SK-N-SH (cell line): ENCODE measurements at regions not wholly inside any gene's neighbourhood (a gene's known extent, or its start where the extent isn't known, plus 50 kb on each side); places are given as distances from the start of the nearest gene placed in this dataset.
A peak's percentile ranks its signal among the peaks of the same experiment; 100 is the strongest.

Source experiments
- CTCF ChIA-PET: fragments of 300-600, 350-600 bp; formaldehyde crosslinking; extraction: SDS; loops from one replicate; lab custom pipeline; 2021; lab: Yijun Ruan, JAX
- POLR2A ChIA-PET: fragments of 350-600 bp; sonication (Branson Sonifier 250); formaldehyde crosslinking; extraction: SDS; loops from one replicate; lab custom pipeline; 2020; ENCODE audit warnings: antibody characterized with exemption, inconsistent platforms; lab: Yijun Ruan, JAX
- DNase-seq: peaks from one replicate; pipeline ENCODE4 v3.0.0; 2012
- H2AFZ ChIP-seq: fragments of 200-600 bp; sonication (generic); 2 replicates; pipeline ENCODE4 v1.8.1; 2016; ENCODE audit warnings: antibody characterized with exemption, mild to moderate bottlenecking, low read depth
- H3F3A ChIP-seq: fragments of 200-600 bp; sonication (generic); replicated peaks from 2 replicates; pipeline ENCODE3; 2016; ENCODE audit warnings: antibody characterized with exemption, mild to moderate bottlenecking; ENCODE audit not compliant: insufficient read depth
- H3K27ac ChIP-seq, 2 experiments: fragments of 200-500 bp in 1 of 2; fragments of 200-600 bp in 1 of 2; sonication (Bioruptor generic) in 1 of 2; sonication (generic), shearing (Covaris generic) in 1 of 2; 2 replicates each; pipeline versions ENCODE4 v1.5.1 to v1.6.1; 2014 to 2016; ENCODE audit warnings: low read depth in 2 of 2, inconsistent platforms in 1 of 2, low read length in 1 of 2, mild to moderate bottlenecking in 1 of 2, mixed read lengths in 1 of 2
- H3K27me3 ChIP-seq: fragments of 200-600 bp; sonication (generic), shearing (Covaris generic); 2 replicates; pipeline ENCODE4 v1.6.1; 2016; ENCODE audit warnings: mixed run types; ENCODE audit not compliant: insufficient read depth
- H3K36me3 ChIP-seq, 2 experiments: fragments of 200-500 bp in 1 of 2; fragments of 200-600 bp in 1 of 2; sonication (Bioruptor generic) in 1 of 2; sonication (generic) in 1 of 2; replicated peaks in 1 of 2; 2 replicates each; pipeline versions ENCODE3 to v1.5.1; 2014 to 2016; ENCODE audit warnings: low read length in 1 of 2, mild to moderate bottlenecking in 1 of 2; ENCODE audit not compliant: insufficient read depth in 2 of 2, control insufficient read depth in 1 of 2
- H3K4me1 ChIP-seq, 2 experiments: fragments of 200-500 bp in 1 of 2; fragments of 200-600 bp in 1 of 2; sonication (Bioruptor generic) in 1 of 2; sonication (generic), shearing (Covaris generic) in 1 of 2; 2 replicates each; pipeline versions ENCODE4 v1.5.1 to v1.6.1; 2014 to 2016; ENCODE audit warnings: low read depth in 1 of 2, low read length in 1 of 2, mixed run types in 1 of 2; ENCODE audit not compliant: insufficient read depth in 2 of 2, control insufficient read depth in 1 of 2
- H3K4me2 ChIP-seq: fragments of 200-600 bp; sonication (generic), shearing (Covaris generic); 2 replicates; pipeline ENCODE4 v1.6.1; 2017; ENCODE audit warnings: mixed run types
- H3K4me3 ChIP-seq, 2 experiments: fragments of 200-500 bp in 1 of 2; fragments of 200-600 bp in 1 of 2; sonication (Bioruptor generic) in 1 of 2; sonication (generic), shearing (Covaris generic) in 1 of 2; 2 replicates each; pipeline versions ENCODE4 v1.5.1 to v1.8.1; 2014 to 2016; ENCODE audit warnings: low read depth in 2 of 2, inconsistent platforms in 1 of 2, low read length in 1 of 2, mild to moderate bottlenecking in 1 of 2, mixed read lengths in 1 of 2, moderate library complexity in 1 of 2
- H3K79me2 ChIP-seq: fragments of 200-600 bp; sonication (generic); 2 replicates; pipeline ENCODE4 v1.8.1; 2017; ENCODE audit warnings: mild to moderate bottlenecking; ENCODE audit not compliant: insufficient read depth
- H3K9ac ChIP-seq: fragments of 200-600 bp; sonication (generic); 2 replicates; pipeline ENCODE4 v1.6.1; 2017; ENCODE audit warnings: mixed run types
- H3K9me2 ChIP-seq: fragments of 200-600 bp; sonication (generic); 2 replicates; pipeline ENCODE4 v1.6.1; 2017; ENCODE audit warnings: mixed run types
- H3K9me3 ChIP-seq: fragments of 200-600 bp; sonication (generic); 2 replicates; pipeline ENCODE4 v1.6.1; 2017; ENCODE audit warnings: mixed run types, mild to moderate bottlenecking, moderate library complexity
- H4K20me1 ChIP-seq: fragments of 200-600 bp; sonication (generic); 2 replicates; pipeline ENCODE4 v1.6.1; 2017; ENCODE audit warnings: mild to moderate bottlenecking, mixed run types; ENCODE audit not compliant: insufficient read depth
- CHD2 ChIP-seq: fragments of 150-350 bp; IDR thresholded peaks from 2 replicates; pipeline ENCODE4 v1.6.1; 2018; ENCODE audit warnings: low read length; ENCODE audit not compliant: partially characterized antibody
- ELF1 ChIP-seq: IDR thresholded peaks from 2 replicates; pipeline ENCODE4 v1.4.0; 2012
- EP300 ChIP-seq, 2 experiments: IDR thresholded peaks; 2 replicates each; pipeline versions ENCODE4 v1.4.0 to v1.6.1; 2012; ENCODE audit warnings: borderline replicate concordance in 1 of 2, low read depth in 1 of 2, low read length in 1 of 2
- EZH2phosphoT487 ChIP-seq: fragments of 200-600 bp; sonication (generic); IDR thresholded peaks from 2 replicates; pipeline ENCODE4 v1.6.1; 2017; ENCODE audit warnings: low read depth, mixed run types, mild to moderate bottlenecking, antibody characterized with exemption, moderate library complexity, borderline replicate concordance
- FOXJ3 ChIP-seq: sonication (generic); formaldehyde crosslinking; IDR thresholded peaks from 2 replicates; pipeline ENCODE4 v1.5.1; 2020; ENCODE audit warnings: mild to moderate bottlenecking, missing genetic modification reagents
- GABPA ChIP-seq: IDR thresholded peaks from 2 replicates; pipeline ENCODE4 v1.4.0; 2012; ENCODE audit warnings: low read depth, mild to moderate bottlenecking
- GATA2 ChIP-seq: sonication (generic); formaldehyde crosslinking; IDR thresholded peaks from 2 replicates; pipeline ENCODE4 v1.5.0; 2020; ENCODE audit warnings: mild to moderate bottlenecking, missing genetic modification reagents
- JUND ChIP-seq: IDR thresholded peaks from 2 replicates; pipeline ENCODE4 v1.4.0; 2012
- MXI1 ChIP-seq: IDR thresholded peaks from 2 replicates; pipeline ENCODE4 v1.6.1; 2012; ENCODE audit warnings: mild to moderate bottlenecking, low read depth, low read length, improper control_type of control experiment
- NFIC ChIP-seq: IDR thresholded peaks from 2 replicates; pipeline ENCODE4 v1.4.0; 2012; ENCODE audit warnings: borderline replicate concordance
- NRF1 ChIP-seq: IDR thresholded peaks from 2 replicates; pipeline ENCODE4 v1.6.1; 2012; ENCODE audit warnings: low read depth, mild to moderate bottlenecking, low read length
- POLR2AphosphoS5 ChIP-seq: IDR thresholded peaks from 2 replicates; pipeline ENCODE4 v1.6.1; 2012; ENCODE audit warnings: low read depth, low read length
- RAD21 ChIP-seq: IDR thresholded peaks from 2 replicates; pipeline ENCODE4 v1.6.1; 2012; ENCODE audit warnings: mild to moderate bottlenecking, low read length
- RCOR1 ChIP-seq: fragments of 150-350 bp; IDR thresholded peaks from 2 replicates; pipeline ENCODE4 v1.6.1; 2017; ENCODE audit warnings: antibody characterized with exemption, low read length
- RFX5 ChIP-seq: IDR thresholded peaks from 2 replicates; pipeline ENCODE4 v1.6.1; 2012; ENCODE audit warnings: mild to moderate bottlenecking, improper control_type of control experiment, low read length
- SMC3 ChIP-seq: IDR thresholded peaks from 2 replicates; pipeline ENCODE4 v1.6.1; 2012; ENCODE audit warnings: low read depth, low read length, improper control_type of control experiment
- TAF1 ChIP-seq: IDR thresholded peaks from 2 replicates; pipeline ENCODE4 v1.6.1; 2012; ENCODE audit warnings: low read depth, mild to moderate bottlenecking, low read length, moderate library complexity, borderline replicate concordance
- TCF12 ChIP-seq: IDR thresholded peaks from 2 replicates; pipeline ENCODE4 v1.4.0; 2012
- WGBS: methylation state at CpG from one replicate; pipeline ENCODE4 v1.1.6; 2017; ENCODE audit warnings: low lambda C conversion rate; 5-methylcytosine and 5-hydroxymethylcytosine counted together
- TF ChIP-seq, protein P1 (sequence below): IDR thresholded peaks from 2 replicates; pipeline ENCODE4 v1.4.0; 2012; ENCODE audit warnings: low read depth, borderline replicate concordance
- TF ChIP-seq, protein P2 (sequence below): IDR thresholded peaks from 2 replicates; pipeline ENCODE4; 2012

DNA sequence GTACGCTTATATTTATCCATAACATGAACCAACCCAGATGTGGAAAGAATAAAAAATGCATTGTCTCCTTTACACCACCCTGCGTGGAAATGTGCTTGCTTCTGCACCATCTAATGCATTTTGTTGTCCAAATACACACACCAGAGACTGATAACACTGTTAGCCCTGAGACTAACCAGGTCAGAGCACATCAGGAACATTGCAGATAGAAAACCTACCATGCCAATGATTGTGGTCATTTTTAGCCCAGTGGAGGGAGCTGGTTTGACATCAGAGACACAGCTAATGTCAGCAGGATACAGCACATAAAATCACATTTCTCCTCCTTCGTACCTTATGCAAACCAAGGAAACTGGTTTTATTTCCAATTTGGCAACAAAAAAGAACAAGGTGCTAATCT lies 528.7 kb downstream of the DOK5 start:
- POLR2A ChIA-PET, result interaction anchor here (1.4 kb wide), 1 partner anchor 433 kb away, joined by 3 read pairs; no protein-coding TSS in a partner anchor
- Histone ChIP-seq H3K4me1 (peaks cover 0 to 4% of the 10 kb centered on the region in 2 experiments; a peak in 1 of 4 replicates), H3K9ac (no peak overlapping the region), H3K27me3 (no peaks in the 10 kb centered on the region), H3K4me3 (no peak overlapping the region), H3K4me2 (no peak overlapping the region), H3K9me2 (no peaks in the 10 kb centered on the region), H3K36me3 (no peaks in the 10 kb centered on the region), H4K20me1 (no peaks in the 10 kb centered on the region), H3K9me3 (0 out of 2 replicates have a peak, but pooled peaks cover 7% of the 10 kb centered on the region), H2AFZ (no peak overlapping the region), H3F3A (no peaks in the 10 kb centered on the region), H3K27ac (peak overlapping the region in 1 of 2 experiments; percentile 64; a peak in 2 of 4 replicates), H3K79me2 (no peaks in the 10 kb centered on the region)
- CTCF ChIA-PET, result interaction anchor here (0.7 to 2.2 kb wide), 8 partner anchors 8 to 1167 kb away, joined by 3 to 5 read pairs (median 3); no protein-coding TSS in a partner anchor
- peak; percentile 42 for DNase-seq
- peak; percentile 40; the same call in 1 of the 2 replicates for TF ChIP-seq SMC3
- TF ChIP-seq CHD2, result peak; percentile 11
- no peak for TF ChIP-seq ELF1
- TF ChIP-seq MXI1, result no peak
- no peak for TF ChIP-seq JUND
- no peak for TF ChIP-seq NRF1
- TF ChIP-seq TAF1, result no peak
- peak in 1 of 2 experiments; percentile 79; a peak in 2 of 4 replicates for TF ChIP-seq EP300 (IDR thresholded peaks at IDR 0.05; ENCODE audit: borderline replicate concordance in 1 of 2, low read depth in 1 of 2, low read length in 1 of 2)
- no peak for TF ChIP-seq POLR2AphosphoS5
- peak; percentile 76 for TF ChIP-seq RAD21
- TF ChIP-seq, protein P1, sequence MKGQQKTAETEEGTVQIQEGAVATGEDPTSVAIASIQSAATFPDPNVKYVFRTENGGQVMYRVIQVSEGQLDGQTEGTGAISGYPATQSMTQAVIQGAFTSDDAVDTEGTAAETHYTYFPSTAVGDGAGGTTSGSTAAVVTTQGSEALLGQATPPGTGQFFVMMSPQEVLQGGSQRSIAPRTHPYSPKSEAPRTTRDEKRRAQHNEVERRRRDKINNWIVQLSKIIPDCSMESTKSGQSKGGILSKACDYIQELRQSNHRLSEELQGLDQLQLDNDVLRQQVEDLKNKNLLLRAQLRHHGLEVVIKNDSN, result no peak
- peak; percentile 71 for TF ChIP-seq GATA2 (CRISPR knock-in tag)
- no peak for TF ChIP-seq NFIC
- TF ChIP-seq EZH2phosphoT487, result no peak
- no peak for TF ChIP-seq GABPA
- no peak for TF ChIP-seq FOXJ3 (CRISPR knock-in tag)
- TF ChIP-seq RCOR1, result peak; percentile 31; the same call in 1 of the 2 replicates
- no peak for TF ChIP-seq TCF12
- TF ChIP-seq, protein P2, sequence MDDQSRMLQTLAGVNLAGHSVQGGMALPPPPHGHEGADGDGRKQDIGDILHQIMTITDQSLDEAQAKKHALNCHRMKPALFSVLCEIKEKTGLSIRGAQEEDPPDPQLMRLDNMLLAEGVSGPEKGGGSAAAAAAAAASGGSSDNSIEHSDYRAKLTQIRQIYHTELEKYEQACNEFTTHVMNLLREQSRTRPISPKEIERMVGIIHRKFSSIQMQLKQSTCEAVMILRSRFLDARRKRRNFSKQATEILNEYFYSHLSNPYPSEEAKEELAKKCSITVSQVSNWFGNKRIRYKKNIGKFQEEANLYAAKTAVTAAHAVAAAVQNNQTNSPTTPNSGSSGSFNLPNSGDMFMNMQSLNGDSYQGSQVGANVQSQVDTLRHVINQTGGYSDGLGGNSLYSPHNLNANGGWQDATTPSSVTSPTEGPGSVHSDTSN, result no peak
- WGBS, result 7% methylated on average over 3 of the region's 3 CpGs

DNA sequence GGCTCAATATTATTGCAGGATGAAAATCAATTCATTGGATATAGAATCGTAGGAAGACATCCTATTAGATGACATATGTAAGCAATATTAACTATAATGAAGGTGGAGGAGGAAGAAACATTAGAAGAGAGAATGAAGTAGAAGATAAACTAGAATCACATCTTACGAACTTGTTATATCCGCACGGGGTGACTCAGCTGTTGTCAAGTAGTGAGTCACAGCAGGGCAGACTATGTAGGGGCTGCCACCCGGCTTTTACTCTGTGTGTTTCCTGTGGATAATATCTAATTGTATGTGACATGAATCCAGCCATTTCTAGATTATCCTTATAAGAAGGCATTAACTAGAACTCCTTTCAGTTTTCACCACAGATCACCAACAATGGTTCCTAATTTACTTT lies 520.2 kb downstream of the DOK5 start:
- Histone ChIP-seq H3K9me3 (0 out of 2 replicates have a peak, but pooled peaks cover 6% of the 10 kb centered on the region), H4K20me1 (no peaks in the 10 kb centered on the region), H3K4me3 (no peak overlapping the region), H3K9ac (no peak overlapping the region), H3K4me2 (no peak overlapping the region), H3K79me2 (no peaks in the 10 kb centered on the region), H3F3A (no peaks in the 10 kb centered on the region), H3K4me1 (peaks cover 0 to 2% of the 10 kb centered on the region in 2 experiments; a peak in 1 of 4 replicates), H2AFZ (no peak overlapping the region), H3K27ac (no peak overlapping the region), H3K36me3 (no peaks in the 10 kb centered on the region), H3K27me3 (no peaks in the 10 kb centered on the region), H3K9me2 (no peaks in the 10 kb centered on the region)
- ChIA-PET CTCF (interaction anchor here (1.3 kb wide), 1 partner anchor 12 kb away, joined by 4 read pairs; no protein-coding TSS in a partner anchor), POLR2A (no interaction called here)
- peak; percentile 83 for TF ChIP-seq RFX5
- TF ChIP-seq, protein P1, result no peak
- WGBS, result 18% methylated on average over 5 of the region's 5 CpGs
- DNase-seq, result no peak
